H1 (cell line): ENCODE measurements at regions not wholly inside any gene's neighbourhood (a gene's known extent, or its start where the extent isn't known, plus 50 kb on each side); places are given as distances from the start of the nearest gene placed in this dataset.

ENCODE experiments used
- CTCF ChIA-PET: fragments of 300-600 bp; sonication (Branson Sonifier 250); formaldehyde crosslinking; loops from one replicate; lab custom pipeline; 2021; ENCODE audit not compliant: partially characterized antibody; lab: Charles Lee
- POLR2A ChIA-PET: fragments of 300-600 bp; sonication (Branson Sonifier 250); formaldehyde crosslinking; loops from one replicate; lab custom pipeline; 2021; ENCODE audit warnings: inconsistent platforms; ENCODE audit not compliant: partially characterized antibody; lab: Charles Lee
- DNase-seq, 2 experiments: peaks; one replicate each; pipeline versions ENCODE4 v3.0.0 to v3.0.0-alpha.2; 2010 to 2022; ENCODE audit warnings: low spot score in 2 of 2, low read depth in 1 of 2, mixed read lengths in 1 of 2
- FAIRE-seq: peaks from 2 replicates; lab custom pipeline; 2011; peaks lifted over from hg19 to GRCh38; lab: Jason Lieb, UNC
- H2AFZ ChIP-seq: 2 replicates; pipeline ENCODE4 v1.8.1; 2012; ENCODE audit warnings: low read length, inconsistent platforms
- H2AK5ac ChIP-seq: 2 replicates; pipeline ENCODE4 v1.6.1; 2013; ENCODE audit warnings: low read depth, low read length
- H2BK120ac ChIP-seq: replicated peaks from 2 replicates; pipeline ENCODE3; 2013; ENCODE audit warnings: low read depth, low read length, inconsistent platforms
- H2BK12ac ChIP-seq: 2 replicates; pipeline ENCODE4 v1.6.1; 2013; ENCODE audit warnings: low read depth, low read length
- H2BK15ac ChIP-seq: 2 replicates; pipeline ENCODE4 v1.6.1; 2013; ENCODE audit warnings: low read length
- H2BK20ac ChIP-seq: 2 replicates; pipeline ENCODE4 v1.6.1; 2013; ENCODE audit warnings: low read length
- H2BK5ac ChIP-seq: 2 replicates; pipeline ENCODE4 v1.6.1; 2013; ENCODE audit warnings: low read depth, low read length
- H3K14ac ChIP-seq: 2 replicates; pipeline ENCODE4 v1.6.1; 2013; ENCODE audit warnings: inconsistent platforms; ENCODE audit not compliant: insufficient read length
- H3K18ac ChIP-seq: 2 replicates; pipeline ENCODE4 v1.6.1; 2013; ENCODE audit warnings: low read length; ENCODE audit errors: extremely low read depth
- H3K23ac ChIP-seq: 2 replicates; pipeline ENCODE4 v1.6.1; 2013; ENCODE audit warnings: inconsistent platforms; ENCODE audit not compliant: insufficient read length
- H3K23me2 ChIP-seq: 2 replicates; pipeline ENCODE4 v1.6.1; 2013; ENCODE audit warnings: low read depth, low read length
- H3K27ac ChIP-seq: 2 replicates; pipeline ENCODE4 v1.6.1; 2011; ENCODE audit warnings: low read depth, low read length, inconsistent platforms
- H3K27me3 ChIP-seq, 4 experiments: replicated peaks in 1 of 4; 1 replicate in 1 of 4; 2 replicates in 3 of 4; pipeline versions ENCODE4 v1.6.1 to v1.8.1; 2011 to 2013; ENCODE audit warnings: low read length in 3 of 4, mild to moderate bottlenecking in 3 of 4, inconsistent platforms in 2 of 4, mixed read lengths in 2 of 4, moderate library complexity in 1 of 4; ENCODE audit not compliant: control insufficient read depth in 3 of 4, insufficient read depth in 3 of 4; ENCODE audit errors: extremely low read depth in 1 of 4
- H3K36me3 ChIP-seq, 4 experiments: 2 replicates each; pipeline versions ENCODE4 v1.6.1 to v1.8.1; 2011 to 2013; ENCODE audit warnings: mild to moderate bottlenecking in 4 of 4, low read length in 3 of 4, moderate library complexity in 2 of 4, control low read depth in 1 of 4, inconsistent platforms in 1 of 4; ENCODE audit not compliant: insufficient read depth in 4 of 4, control insufficient read depth in 2 of 4
- H3K4ac ChIP-seq: replicated peaks from 2 replicates; pipeline ENCODE3; 2013; ENCODE audit warnings: low read length, low read depth, mixed read lengths, inconsistent platforms; ENCODE audit not compliant: insufficient read length
- H3K4me1 ChIP-seq, 4 experiments: replicated peaks in 1 of 4; 1 replicate in 1 of 4; 2 replicates in 3 of 4; pipeline versions ENCODE4 v1.6.1 to v1.8.1; 2011 to 2013; ENCODE audit warnings: low read length in 3 of 4, inconsistent platforms in 2 of 4, mixed read lengths in 1 of 4; ENCODE audit not compliant: insufficient read depth in 4 of 4, control insufficient read depth in 3 of 4
- H3K4me2 ChIP-seq, 2 experiments: 2 replicates each; pipeline versions ENCODE4 v1.6.1 to v1.8.1; 2011 to 2013; ENCODE audit warnings: low read depth in 2 of 2, low read length in 2 of 2, control low read depth in 1 of 2, inconsistent platforms in 1 of 2, mild to moderate bottlenecking in 1 of 2; ENCODE audit not compliant: insufficient read depth in 1 of 2
- H3K4me3 ChIP-seq, 4 experiments: fragments of 200-600, 300-600 bp in 1 of 4; sonication (generic), shearing (Covaris generic), sonication (Bioruptor Twin) in 1 of 4; 2 replicates each; pipeline versions ENCODE4 v1.5.1 to v1.8.1; 2011 to 2016; ENCODE audit warnings: low read length in 4 of 4, low read depth in 3 of 4, control low read depth in 2 of 4, inconsistent platforms in 2 of 4, mild to moderate bottlenecking in 2 of 4, mixed read lengths in 1 of 4, moderate library complexity in 1 of 4; ENCODE audit not compliant: insufficient read depth in 2 of 4; ENCODE audit errors: extremely low read depth in 1 of 4
- H3K56ac ChIP-seq: replicated peaks from 2 replicates; pipeline ENCODE3; 2013; ENCODE audit warnings: low read depth, mild to moderate bottlenecking, mixed read lengths, low read length, inconsistent platforms; ENCODE audit not compliant: insufficient read length
- H3K79me1 ChIP-seq: 2 replicates; pipeline ENCODE4 v1.6.1; 2013; ENCODE audit warnings: low read depth, low read length, control low read depth
- H3K79me2 ChIP-seq, 2 experiments: 2 replicates each; pipeline versions ENCODE4 v1.6.1 to v1.8.1; 2012 to 2013; ENCODE audit warnings: low read length in 2 of 2, mild to moderate bottlenecking in 2 of 2, inconsistent platforms in 1 of 2; ENCODE audit not compliant: insufficient read depth in 2 of 2, control insufficient read depth in 1 of 2
- H3K9ac ChIP-seq, 4 experiments: replicated peaks in 1 of 4; 1 replicate in 1 of 4; 2 replicates in 3 of 4; pipeline versions ENCODE4 v1.6.1 to v1.8.1; 2011 to 2013; ENCODE audit warnings: low read depth in 3 of 4, low read length in 3 of 4, control low read depth in 2 of 4, mild to moderate bottlenecking in 2 of 4, moderate library complexity in 2 of 4, inconsistent platforms in 1 of 4; ENCODE audit errors: extremely low read depth in 1 of 4
- H3K9me3 ChIP-seq, 2 experiments: 2 replicates each; pipeline versions ENCODE4 v1.6.1 to v1.8.1; 2012 to 2013; ENCODE audit warnings: mild to moderate bottlenecking in 2 of 2, moderate library complexity in 2 of 2, control low read depth in 1 of 2, inconsistent platforms in 1 of 2, low read depth in 1 of 2, low read length in 1 of 2, mixed read lengths in 1 of 2; ENCODE audit not compliant: insufficient read depth in 2 of 2
- H4K20me1 ChIP-seq, 2 experiments: replicated peaks in 1 of 2; 2 replicates each; pipeline versions ENCODE3 to v1.8.1; 2011 to 2013; ENCODE audit warnings: inconsistent platforms in 2 of 2, low read length in 2 of 2, mild to moderate bottlenecking in 1 of 2; ENCODE audit not compliant: insufficient read depth in 2 of 2, control insufficient read depth in 1 of 2
- H4K5ac ChIP-seq: 2 replicates; pipeline ENCODE4 v1.6.1; 2013; ENCODE audit warnings: low read length, low read depth, mixed read lengths, inconsistent platforms; ENCODE audit not compliant: insufficient read length
- H4K8ac ChIP-seq: 2 replicates; pipeline ENCODE4 v1.8.0; 2013; ENCODE audit warnings: mild to moderate bottlenecking, moderate library complexity, low read length, inconsistent platforms; ENCODE audit not compliant: insufficient read depth; ENCODE audit errors: extremely low read depth
- H4K91ac ChIP-seq: replicated peaks from 2 replicates; pipeline ENCODE3; 2013; ENCODE audit warnings: low read length, mixed read lengths, inconsistent platforms; ENCODE audit not compliant: insufficient read length
- GABPA ChIP-seq: IDR thresholded peaks from 2 replicates; pipeline ENCODE4 v1.6.1; 2011; ENCODE audit warnings: mild to moderate bottlenecking, low read length, moderate library complexity, borderline replicate concordance; ENCODE audit not compliant: insufficient read depth
- SAP30 ChIP-seq: fragments of 300-600 bp; sonication (generic); IDR thresholded peaks from 2 replicates; pipeline ENCODE4 v1.7.1; 2012; ENCODE audit warnings: low read length, moderate library complexity, mild to moderate bottlenecking, inconsistent platforms; ENCODE audit not compliant: insufficient read depth, insufficient replicate concordance
- TAF7 ChIP-seq: optimal IDR thresholded peaks from 2 replicates; pipeline ENCODE3; 2011; ENCODE audit warnings: low read depth, mild to moderate bottlenecking, inconsistent platforms, low read length, moderate library complexity, borderline replicate concordance
- WGBS, 2 experiments: shearing (Covaris generic) in 1 of 2; methylation state at CpG; one replicate each; pipeline versions ENCODE4 v1.1.6 to v1.1.7; 2013 to 2015; ENCODE audit warnings: low lambda C conversion rate in 2 of 2, mixed read lengths in 2 of 2, inconsistent platforms in 1 of 2, low coverage in 1 of 2, missing lambda C conversion rate in 1 of 2; ENCODE audit not compliant: insufficient replicate concordance in 2 of 2, insufficient coverage in 1 of 2, insufficient read length in 1 of 2; ENCODE audit errors: extremely low coverage in 1 of 2, missing lambda C conversion rate in 1 of 2; 5-methylcytosine and 5-hydroxymethylcytosine counted together

GRCh38 chr5:121373371-121373770 lies 478.3 kb upstream of the FTMT start:
- H3K4me3 ChIP-seq: no peak overlapping the region
- no peak overlapping the region for H3K14ac ChIP-seq
- DNase-seq (no peak), FAIRE-seq (no peak)
- no peak overlapping the region for H3K56ac ChIP-seq
- 90% methylated on average over 3 of the region's 3 CpGs; no CpG with 5 or more reads in 1 of the 2 experiments for WGBS, 2 experiments
- no peak overlapping the region for H3K4ac ChIP-seq
- no peak overlapping the region for H2BK20ac ChIP-seq
- H4K20me1 ChIP-seq: no peaks in the 10 kb centered on the region
- no peak overlapping the region for H3K18ac ChIP-seq
- H3K4me2 ChIP-seq: no peak overlapping the region
- no peaks in the 10 kb centered on the region for H3K23me2 ChIP-seq
- TF ChIP-seq SAP30: no peak
- TF ChIP-seq TAF7: no peak
- no peak for TF ChIP-seq GABPA
- no peak overlapping the region for H2AK5ac ChIP-seq
- H4K8ac ChIP-seq: no peak overlapping the region
- H4K91ac ChIP-seq: no peak overlapping the region
- no peaks in the 10 kb centered on the region for H3K36me3 ChIP-seq
- H2AFZ ChIP-seq: no peak overlapping the region
- no peaks in the 10 kb centered on the region for H3K79me1 ChIP-seq
- H2BK15ac ChIP-seq: no peak overlapping the region
- H2BK120ac ChIP-seq: no peak overlapping the region
- H3K4me1 ChIP-seq: peaks cover 0 to 2% (median 0%) of the 10 kb centered on the region in 4 experiments; a peak in 1 of 7 replicates
- ChIA-PET CTCF (no interaction called here), POLR2A (no interaction called here)
- H3K23ac ChIP-seq: no peak overlapping the region
- no peak overlapping the region for H2BK5ac ChIP-seq
- H3K9ac ChIP-seq: no peak overlapping the region
- no peaks in the 10 kb centered on the region for H3K79me2 ChIP-seq
- H3K9me3 ChIP-seq: no peaks in the 10 kb centered on the region
- no peak overlapping the region for H4K5ac ChIP-seq
- H2BK12ac ChIP-seq: no peak overlapping the region
- no peaks in the 10 kb centered on the region for H3K27me3 ChIP-seq
- no peak overlapping the region for H3K27ac ChIP-seq
